ENCODE measurements at regions not wholly inside any gene's neighbourhood (a gene's known extent, or its start where the extent isn't known, plus 50 kb on each side); places are given as distances from the start of the nearest gene placed in this dataset.

GRCh38 chr5:2128686-2129355 lies 246.1 kb upstream of the IRX4 start:
- no peak for DNase-seq

GRCh38 chr5:2126512-2126911 lies 243.8 kb upstream of the IRX4 start:
- DNase-seq: no peak

- DNase-seq: no peak
These were observed 243.2 kb upstream of the IRX4 start for GRCh38 chr5:2125901-2126265.

DNA sequence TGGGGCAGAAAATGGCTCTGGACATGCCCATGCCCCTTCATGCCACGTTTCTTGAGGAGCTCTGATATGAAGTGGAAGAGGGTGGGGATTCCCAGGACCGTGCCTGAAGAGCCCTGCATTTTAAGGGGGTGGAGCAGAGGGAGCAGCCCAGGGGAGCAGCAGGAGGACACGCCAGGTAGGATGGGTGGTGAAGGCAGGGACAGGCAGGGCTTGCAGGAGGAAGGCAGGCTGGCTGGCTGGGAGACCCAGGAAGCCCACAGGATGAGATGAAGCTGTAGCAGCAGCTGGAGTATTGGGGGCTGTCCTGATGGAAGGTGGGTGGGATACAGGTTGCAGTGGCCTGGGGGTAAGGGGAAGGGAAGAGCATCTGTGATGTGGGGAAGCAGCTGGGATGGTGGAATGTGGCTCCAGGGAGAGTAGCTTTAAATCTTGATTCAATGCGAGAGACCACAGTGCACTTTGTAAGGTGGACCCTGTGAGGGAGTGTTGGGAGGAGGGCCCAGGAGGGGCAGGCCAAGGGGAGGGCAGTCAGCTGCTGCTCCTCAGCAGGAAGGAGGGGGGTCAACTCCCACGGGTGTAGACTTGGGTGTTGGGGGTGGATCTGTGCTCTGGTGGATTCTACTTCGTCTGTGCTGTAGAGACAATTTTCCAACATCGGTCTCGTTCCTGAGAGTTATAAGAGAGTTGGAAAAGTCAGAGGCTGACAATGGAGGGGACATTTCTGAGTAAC lies 242.6 kb upstream of the IRX4 start:
- DNase-seq: no peak

DNA sequence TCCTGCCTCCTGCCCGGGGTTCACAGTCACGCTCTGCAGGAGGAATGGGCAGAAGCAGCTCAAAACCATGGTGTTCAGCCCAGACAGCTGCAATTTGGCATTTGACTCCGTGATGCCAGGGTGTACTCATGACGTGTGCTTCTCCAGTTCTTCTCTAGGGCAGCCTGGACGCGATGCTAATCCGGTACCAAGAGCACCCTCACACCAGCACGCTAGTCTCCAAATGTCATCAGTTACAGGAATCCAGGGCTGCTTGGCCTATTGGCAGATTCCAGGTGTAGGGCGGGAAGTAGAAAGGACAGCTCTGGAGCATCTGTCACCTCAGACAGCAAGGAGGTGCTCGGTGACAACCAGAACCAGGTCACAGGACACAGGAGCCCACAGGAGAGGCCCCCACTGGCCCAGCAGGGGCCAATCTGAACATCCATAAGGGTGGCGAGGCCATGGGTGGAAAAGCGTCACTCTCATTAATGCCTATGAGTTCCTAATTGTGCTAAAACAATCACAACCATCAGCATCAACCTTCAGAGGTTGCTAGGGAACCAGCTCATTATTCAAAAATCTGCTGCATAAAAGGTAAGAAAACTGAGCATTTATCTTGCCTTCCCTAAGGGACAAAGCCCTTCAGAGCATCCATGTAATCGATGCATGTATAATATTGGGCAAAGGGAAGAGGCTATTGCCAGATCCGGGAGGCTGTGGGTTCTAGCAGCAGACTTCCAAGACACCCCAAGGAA lies 241.9 kb upstream of the IRX4 start:
- no peak for DNase-seq

GRCh38 chr5:2123874-2124273 lies 241.1 kb upstream of the IRX4 start:
- DNase-seq: no peak

DNA sequence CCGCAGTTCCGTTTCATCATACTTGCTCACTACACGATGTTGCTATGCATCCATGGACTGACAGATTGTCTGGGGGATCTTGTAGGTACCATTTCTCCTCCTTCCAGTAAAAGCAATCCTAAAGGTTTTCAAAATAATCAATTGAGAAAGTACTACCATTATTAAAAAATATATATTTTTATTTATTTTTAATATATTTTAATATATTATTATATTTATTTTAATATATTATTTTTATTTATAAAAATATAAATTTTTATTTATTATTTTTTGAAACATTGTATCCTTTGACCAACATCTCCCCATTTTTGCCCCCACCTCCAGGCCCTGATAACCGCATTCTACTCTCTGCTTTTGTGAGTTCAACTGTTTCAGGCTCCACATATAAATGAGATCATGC lies 237.6 kb upstream of the IRX4 start:
- DNase-seq: no peak

- DNase-seq: no peak
These were observed 236.8 kb upstream of the IRX4 start for GRCh38 chr5:2119573-2119972.

DNA sequence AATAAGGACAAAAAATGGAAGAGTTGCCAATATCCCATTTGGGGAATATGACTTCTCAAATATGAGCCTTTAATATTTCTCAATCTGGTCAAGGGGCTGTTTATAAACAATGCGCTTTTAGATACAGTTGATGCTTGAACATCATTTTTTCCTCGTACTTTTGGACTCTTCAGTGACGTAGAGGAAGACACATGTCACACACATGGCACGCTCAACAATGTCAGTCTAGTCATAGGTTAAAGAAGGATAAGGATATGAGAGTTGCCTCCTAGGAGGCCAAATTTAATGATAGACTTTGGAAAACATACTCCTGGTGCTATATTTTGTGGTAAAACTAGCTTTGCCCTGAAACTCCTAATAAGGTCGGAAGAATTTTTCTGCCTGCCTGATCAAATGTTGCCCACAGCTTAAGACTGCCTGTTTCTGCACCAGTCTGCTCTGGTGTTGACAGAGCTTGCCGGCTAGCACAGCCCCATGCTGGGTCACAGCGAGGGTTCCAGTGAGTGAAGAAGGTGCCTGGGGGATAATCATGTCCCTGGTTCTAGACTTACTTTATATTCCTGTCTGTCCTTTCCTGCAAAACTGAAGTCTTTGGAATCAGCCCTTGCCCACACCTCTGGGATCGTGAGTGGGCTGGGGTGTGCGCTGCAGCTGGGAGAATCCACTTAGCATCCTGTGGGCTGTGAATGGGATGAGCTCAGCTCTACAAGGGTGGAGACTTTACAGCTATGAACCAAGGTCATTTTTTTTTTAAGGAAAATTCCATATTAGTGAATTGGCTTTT lies 230.8 kb upstream of the IRX4 start:
- DNase-seq: no peak

DNA sequence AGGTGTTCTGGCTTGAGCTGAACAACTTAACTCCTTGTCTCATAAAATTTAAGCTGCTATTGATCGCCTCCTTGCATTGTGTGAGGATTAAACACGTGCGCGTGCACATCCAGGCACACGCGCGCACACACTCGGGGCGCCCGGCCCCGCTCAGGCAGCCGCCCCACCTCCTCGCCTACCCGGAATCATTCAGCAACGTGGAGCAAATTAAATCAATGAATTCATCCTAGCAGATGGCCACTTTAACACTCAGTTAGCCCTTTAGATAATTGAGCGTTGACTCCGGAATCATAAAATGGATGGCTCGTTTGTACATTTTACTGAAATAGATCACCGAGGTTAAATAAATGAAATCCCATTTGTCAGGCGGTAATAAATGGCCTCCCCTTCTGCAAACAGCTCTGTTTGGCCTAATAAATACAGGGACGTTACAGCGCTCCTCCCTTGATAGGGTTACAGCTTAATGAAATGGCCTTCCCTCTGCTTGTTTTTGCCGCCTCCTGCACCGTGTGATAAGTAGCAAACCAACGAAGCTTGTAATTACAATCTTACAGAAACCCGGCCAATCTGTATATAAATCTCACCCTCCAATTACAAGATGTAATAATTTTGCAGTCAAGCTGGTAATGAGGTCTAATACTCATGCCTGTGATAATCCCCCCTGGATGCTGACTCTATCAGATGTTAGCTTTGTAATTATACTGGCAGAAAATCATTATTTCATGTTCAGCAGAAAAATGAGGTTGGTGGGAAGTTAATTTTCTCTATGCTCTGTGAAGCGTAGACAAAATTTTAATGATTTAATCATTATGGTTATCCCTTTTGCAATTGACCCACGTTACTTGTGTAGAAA lies 229.7 kb upstream of the IRX4 start:
- no peak for DNase-seq

- no peak for DNase-seq
These were observed 228.9 kb upstream of the IRX4 start for GRCh38 chr5:2111569-2112105.

DNA sequence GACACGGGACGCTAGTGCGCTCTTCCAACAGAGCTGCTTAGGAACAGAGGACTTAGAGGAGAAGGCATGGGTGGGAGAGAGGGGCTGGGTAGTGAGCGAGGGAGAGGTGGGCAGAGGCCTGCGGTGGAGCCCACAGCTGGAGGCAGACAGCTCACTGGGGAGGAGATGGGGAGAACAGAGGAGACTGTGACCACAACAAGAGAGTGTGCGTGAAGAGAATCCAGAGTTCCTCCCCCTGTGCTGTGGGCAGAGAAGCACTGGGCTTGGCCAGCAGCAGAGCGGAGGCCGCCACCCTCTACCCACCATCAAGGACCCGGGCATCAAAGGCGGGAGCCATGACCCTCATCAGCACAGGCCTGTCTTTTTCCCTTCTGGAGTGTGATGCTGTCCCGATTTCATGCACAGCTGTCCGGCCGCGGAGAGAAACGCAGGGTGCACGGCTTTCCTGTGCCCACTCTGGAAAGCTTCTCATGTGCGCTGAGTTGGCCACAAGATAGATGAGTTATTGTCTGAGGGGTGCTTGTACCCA lies 228.3 kb upstream of the IRX4 start:
- DNase-seq: no peak

- no peak for DNase-seq
These were observed 227.6 kb upstream of the IRX4 start for GRCh38 chr5:2110137-2110933.

- DNase-seq: no peak
These were observed 226.8 kb upstream of the IRX4 start for GRCh38 chr5:2109566-2109965.

GRCh38 chr5:2106721-2107120 lies 224.0 kb upstream of the IRX4 start:
- no peak for DNase-seq

DNA sequence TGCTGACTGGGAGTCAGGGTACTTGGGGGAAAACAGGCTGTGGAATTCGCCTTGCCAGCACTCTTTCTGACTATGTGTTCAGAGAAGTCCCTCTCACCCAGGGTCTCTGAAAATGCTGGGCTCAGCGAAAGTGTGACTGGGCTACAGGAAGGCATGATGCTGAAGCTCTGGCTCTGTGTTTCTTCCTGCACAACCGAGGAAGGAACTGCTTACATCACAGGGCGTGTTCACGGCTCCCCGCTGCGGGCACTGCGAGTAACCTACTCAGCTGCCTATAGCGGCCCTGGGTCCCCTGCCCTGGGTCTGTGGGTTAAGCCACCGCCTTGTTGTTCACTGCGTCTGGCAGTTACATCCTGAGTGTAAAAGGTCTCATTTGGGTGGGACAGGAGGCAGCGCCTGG lies 222.4 kb upstream of the IRX4 start:
- no peak for DNase-seq

GRCh38 chr5:2103940-2104339 lies 221.2 kb upstream of the IRX4 start:
- DNase-seq: no peak

GRCh38 chr5:2102819-2103776 lies 220.4 kb upstream of the IRX4 start:
- no peak for DNase-seq

DNA sequence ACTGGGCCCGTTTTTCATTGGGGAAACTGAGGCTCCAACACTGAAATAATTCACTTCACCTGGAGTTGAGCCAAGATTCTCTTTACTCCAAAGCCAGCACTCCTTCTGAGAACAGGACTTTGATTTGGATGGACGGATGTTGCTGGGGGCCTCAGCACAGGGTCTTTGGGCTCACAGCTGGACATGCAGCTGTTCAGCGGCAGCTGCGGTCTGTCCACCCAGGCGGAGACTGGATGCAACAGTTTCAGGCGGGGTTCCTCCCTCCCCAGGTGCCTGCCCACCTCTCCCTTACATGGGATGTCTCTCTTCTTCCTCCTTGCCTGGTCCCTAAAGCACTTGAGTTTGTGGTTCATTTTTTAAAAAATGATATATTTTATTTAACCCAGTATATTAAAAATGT lies 219.0 kb upstream of the IRX4 start:
- no peak for DNase-seq

Data from left kidney (tissue), 1 donor.